GM18867 (cell line): ENCODE measurements at regions not wholly inside any gene's neighbourhood (a gene's known extent, or its start where the extent isn't known, plus 50 kb on each side); places are given as distances from the start of the nearest gene placed in this dataset.
"Not testable (repeated sequence)": the region's sequence is repeated elsewhere in the genome, so short reads cannot be mapped to it uniquely, and the experiment has no call there.

Experiments used
- ATAC-seq: cut with Tn5 transposase; IDR thresholded peaks from one replicate; pipeline ENCODE4 v1.9.1; 2021; ENCODE audit warnings: mild to moderate bottlenecking, moderate library complexity; ENCODE audit not compliant: unreplicated experiment

DNA sequence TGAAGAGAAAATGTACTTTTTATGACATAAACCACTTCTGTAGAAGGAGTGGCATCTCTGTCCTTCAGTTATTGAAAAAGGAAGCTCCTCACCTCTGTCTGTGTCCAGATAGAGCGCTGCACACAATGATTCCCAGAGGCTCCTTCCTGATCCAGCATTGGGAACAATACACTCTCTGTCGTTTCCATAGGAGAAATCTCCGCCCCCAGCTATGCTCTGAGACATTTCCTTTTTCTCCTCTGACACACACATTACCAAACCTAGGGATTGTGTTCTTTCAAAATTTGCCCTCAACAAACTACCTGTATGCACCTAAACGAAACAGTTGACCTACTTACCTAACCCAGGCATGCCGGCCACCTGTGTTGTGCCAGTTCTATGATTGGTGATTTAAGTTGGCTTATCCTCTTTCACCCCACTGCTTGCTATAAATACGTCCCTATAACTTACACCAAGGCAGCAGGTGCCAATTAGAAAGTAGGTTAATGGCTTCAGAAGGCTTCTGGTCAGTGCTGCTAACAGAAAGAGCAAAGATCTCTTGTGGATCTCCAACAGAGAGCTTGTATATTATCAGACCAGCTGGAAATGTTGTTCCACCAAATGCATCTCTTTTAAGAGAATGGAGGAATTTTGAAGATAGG is 140.1 kb upstream of the JCAD start:
- no peak for ATAC-seq

DNA sequence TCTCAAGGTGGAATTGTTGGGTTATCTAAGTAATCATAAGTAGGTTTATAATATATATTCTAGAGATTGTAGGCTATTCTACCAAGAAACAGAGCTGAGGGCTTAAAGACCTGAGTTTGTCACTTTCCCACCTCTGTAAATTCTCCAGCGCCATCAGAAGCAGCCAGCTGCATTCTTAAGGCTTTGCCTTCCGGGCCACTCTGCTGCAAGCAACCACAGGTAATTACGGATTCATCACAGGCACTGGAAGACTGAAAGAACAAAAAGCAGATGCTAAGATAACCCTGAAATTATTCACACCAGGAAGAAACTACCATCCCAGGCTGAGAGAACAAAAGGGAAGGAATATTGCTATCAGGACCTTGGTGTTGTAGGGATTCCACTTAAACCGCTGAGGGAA is 137.8 kb upstream of the JCAD start:
- ATAC-seq = no peak

DNA sequence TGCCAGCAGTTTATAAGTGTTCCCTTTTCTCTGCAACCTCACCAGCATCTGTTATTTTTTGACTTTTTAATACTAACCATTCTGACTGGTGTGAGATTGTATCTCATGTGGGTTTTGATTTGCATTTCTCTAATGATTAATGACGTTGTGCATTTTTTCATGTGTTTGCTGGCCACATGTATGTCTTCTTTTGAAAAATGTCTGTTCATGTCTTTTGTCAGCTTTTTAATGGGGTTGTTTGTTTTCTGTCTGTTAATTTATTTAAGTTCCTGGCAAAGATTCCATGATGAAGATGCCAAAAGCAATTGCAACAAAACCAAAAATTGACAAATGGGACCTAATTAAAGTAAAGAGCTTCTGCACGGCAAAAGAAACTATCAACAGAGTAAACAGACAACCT is 137.2 kb upstream of the JCAD start:
- not testable (repeated sequence) for ATAC-seq

DNA sequence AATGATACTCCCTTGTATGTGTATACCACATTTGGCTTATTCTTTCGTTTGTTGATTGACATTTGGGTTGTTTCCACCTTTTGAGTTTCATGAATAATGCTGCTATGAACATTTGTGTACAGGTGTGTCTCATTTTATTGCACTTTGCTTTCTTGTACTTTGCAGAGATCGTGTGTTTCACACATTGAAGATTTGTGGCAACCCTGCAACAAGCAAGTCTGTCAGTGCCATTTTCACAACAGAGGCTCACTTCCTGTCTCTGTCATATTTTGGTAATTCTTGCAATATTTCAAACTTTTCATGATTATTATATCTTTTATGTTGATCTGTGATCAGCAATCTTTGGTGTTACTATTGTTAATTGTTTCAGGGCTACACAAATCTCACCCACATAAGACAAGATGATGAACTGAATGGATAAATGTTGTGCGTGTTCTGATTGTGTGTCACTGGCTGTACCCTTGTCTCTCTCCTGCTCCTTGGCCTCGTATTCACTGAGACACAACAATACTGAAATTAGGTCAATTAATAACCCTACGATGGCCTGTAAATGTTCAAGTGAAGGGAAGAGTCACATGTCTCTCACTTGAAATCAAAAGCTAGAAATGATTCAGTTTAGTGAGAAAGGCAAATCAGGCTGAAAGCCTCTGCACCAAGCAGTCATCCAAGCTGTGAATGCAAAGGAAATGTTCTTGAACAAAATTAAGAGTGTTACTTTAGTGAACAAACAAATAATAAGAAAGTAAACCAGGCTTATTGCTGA is 133.6 kb upstream of the JCAD start:
- ATAC-seq = peak; percentile 90

DNA sequence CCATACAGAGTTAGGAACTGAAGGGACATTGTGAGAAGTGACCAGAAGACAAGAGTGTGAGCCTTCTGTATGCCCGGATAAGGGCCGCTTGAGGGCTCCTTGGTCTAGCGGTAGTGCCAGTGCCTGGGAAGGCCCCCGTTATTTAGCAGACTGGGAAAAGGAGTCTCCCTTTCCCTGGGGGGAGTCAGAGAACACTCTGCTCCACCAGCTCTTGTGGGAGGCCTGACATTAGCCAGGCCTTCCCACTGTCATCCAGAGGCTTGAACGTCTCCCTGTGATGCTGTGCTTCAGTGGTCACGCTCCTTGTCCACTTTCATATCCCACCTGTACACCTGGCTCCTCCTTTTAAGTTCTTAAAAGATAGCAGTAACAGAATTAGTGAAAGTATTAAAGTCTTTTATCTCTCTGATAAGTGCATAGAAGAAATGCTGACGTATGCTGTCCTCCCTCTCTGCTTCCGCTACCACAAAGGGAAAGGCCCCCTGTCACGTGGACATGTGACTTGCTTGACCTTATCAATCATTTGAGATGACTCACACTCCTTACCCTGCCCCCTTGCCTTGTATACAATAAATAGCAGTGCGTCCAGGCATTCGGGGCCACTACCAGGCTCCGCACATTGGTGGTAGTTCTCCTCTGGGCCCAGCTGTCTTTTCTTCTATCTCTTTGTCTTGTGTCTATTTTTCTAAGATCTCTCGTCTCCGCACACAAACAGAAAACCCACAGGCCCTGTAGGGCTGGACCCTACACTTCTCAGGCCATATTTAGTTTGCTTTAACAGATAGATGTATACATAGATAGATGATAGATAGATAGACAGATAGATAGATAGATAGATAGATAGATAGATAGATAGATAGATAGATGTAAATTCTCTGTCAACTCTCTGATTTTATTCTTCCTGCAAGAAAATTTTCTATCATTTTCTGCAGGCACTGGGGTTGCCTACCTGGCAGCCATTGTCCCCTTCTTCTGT is 131.5 kb upstream of the JCAD start:
- ATAC-seq = no peak

DNA sequence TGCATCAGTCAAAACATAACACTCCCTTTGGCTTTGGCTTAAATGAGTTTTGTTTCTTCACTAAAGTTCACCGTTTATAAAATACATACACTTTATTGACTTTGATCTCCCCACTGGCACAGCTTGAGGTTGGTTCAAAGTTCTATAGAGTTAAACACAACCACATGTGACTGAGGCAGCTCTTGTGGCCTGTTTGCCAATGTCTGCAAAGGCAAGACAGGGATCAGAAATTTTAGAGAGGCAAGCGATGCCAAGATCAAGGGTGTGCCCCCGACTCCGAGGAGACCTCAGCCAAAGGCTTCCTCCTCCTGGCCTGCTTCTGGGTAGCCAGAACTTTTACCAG is 129.8 kb upstream of the JCAD start:
- no peak for ATAC-seq

DNA sequence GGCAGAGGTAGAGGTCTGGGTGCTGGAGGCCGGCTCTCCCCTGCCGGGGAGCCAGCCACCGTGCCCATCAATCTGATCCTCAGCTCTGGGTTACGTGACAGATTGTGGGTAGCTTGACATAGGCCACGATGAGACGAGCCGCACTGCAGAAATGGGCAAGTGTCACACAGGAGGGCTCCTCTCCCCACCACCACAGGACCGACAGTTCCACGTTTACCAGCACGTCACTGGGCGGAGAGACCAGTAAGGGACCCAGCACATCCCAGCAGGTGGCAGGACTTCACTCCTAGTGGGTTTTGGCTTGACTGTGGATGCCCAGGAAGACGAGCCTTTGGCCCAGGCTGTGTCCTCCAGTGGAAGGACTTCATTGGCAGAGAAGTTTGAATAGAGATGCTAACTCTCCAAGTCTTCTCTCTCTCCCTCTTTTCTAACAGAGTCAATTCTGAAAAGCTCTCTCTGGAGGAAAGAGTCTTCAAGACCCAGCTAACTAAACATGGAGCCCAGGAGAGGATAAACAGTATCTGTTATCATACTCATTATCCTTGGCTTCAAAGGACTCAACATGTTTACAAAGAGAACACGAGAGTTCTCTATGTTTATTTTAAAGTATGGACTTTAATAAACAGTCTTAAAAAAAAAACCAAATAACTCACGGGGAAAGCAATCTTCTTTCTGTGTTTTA is 129.3 kb upstream of the JCAD start:
- no peak for ATAC-seq

DNA sequence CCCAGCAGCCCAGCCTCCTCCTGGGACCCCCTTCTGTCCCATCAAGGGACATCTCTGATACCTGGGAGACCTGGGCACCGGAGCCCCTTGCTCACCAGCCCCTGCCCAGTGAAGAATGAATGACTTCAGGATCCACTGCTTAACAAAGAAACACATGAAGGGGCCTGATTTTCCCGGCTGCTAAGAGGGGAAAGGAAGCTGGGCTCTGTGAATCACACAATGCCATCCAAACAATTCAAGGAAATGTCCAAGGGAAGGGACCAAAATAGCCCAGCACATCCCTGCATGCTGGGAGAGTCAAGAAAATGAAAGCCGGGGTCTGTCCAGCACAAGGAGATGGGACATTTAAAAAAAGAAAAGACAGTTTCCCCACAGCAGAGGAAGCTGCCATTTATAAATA is 128.7 kb upstream of the JCAD start:
- no peak for ATAC-seq

DNA sequence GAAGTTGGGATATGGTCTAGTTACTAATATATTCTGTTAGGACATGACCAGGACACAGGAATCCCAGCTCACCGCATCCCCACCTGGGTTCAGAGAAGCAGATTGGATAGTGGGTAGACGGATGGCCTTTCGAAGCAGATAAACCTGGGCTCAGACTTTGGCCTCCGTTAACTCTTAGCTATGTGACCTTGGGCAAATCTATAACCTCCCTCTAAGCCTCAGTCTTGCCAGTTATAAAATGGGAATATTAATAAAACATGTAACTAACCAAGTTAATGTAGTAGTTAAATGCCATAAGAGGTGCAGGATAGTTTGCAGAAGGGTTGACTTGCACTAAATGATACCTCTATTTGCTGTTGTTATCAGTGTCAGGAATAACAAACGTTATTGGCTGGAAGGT is 127.6 kb upstream of the JCAD start:
- no peak for ATAC-seq

DNA sequence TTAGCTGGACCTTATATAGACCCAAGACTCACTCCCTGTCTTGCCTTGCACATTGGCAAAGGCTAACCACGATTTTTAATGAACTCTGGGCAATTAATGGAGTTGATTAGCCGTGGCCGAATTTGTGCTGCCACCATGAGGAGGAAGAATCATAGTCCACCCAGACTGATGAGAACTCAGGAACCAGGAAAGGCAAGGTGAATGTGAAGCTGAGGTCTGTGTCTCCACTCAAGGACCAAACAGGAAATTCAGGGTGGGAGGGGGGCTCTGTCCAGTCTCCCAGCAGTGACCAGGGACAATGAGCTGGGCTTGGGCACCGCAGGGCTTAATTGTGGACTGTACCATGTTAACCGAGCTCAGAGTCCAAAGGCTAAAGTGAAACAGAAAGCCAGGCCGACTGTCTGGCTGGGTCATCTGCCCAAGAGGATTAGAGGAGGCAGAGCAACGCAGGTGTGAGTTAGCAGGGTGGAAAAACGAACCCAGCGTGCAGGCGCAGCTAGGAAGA is 127.0 kb upstream of the JCAD start:
- peak; percentile 85 for ATAC-seq

DNA sequence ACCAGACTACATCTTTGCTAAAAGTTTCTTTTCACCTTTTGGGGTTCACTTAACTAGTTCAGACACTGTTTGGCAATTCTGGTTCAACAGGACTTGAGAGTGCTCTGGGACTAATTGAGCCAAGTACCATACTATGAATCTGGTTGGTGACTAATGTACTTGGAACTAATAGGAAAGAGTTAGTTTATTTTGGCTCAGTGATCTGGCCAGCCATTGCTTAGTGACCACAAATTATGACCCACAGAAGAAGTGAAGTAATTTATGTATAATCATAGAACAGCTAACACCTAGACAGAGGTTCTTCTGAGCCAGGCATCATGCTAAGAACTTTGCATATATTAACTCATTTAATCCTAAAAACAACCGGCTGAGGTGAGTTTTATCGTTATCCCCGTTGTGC is 126.5 kb upstream of the JCAD start:
- ATAC-seq = no peak

DNA sequence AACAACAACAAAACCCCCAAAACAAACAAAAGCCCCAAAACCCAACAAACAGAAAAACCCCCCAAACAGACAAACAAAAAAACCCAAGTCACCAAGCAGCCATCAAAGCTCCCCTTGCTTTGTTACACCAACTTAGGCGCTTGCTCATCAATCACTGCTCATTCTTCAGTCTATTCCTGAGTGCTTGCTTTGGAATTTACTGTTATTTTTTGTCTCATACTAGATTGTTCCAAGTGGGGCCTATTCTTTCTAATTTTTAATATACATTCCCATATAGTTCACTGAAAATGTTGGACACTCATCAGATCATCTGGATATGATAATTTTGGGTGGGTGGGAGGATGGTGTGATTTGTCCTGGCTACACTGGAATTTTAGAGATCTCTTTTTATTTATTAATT is 126.0 kb upstream of the JCAD start:
- no peak for ATAC-seq

DNA sequence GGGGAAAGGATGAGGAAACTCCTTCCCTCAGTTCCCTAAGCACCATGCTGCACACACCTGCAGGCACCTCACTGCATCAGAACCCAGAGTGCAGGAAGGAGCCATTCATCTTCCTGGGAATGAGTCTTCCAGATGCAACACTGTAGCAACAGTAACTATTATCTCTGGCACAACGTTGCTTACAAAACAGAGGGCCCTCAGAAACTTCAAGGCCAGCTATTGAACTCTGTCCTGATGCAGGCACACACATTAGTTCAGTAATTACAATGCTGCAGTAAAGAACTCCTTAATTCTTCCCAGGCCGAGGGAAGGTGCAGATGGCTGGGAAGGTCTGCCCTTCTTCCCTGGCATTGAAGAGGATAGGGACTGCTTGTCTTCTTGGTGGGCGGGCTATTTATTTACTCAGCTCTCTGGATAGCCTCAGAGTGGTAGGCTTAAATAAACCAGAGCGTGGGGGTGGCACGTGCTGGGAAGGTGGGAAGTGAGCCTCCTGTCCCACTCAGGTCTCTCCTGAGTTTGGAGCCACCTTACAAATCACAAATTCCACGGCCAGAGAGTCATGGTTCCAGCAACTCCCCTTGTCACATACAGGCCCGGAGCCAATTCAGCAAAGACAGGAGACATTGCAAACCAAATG is 125.1 kb upstream of the JCAD start:
- no peak for ATAC-seq

DNA sequence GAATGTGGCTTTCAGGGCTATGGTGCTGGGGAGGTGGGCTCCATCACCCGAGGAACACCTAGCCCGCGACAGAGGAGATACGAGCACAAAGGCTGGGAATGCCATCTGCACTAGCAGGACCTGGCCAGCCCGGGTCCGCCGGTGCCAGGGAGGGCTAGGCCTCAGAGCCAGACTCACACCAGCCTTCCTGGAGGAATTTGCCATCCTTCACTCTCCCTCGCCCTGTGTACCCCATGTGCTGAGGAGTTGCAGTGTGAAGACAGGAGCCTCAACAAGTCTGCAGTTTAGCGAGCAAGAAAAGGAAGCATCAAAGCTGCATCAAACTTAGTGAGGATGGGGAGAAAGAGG is 123.6 kb upstream of the JCAD start:
- ATAC-seq = no peak

DNA sequence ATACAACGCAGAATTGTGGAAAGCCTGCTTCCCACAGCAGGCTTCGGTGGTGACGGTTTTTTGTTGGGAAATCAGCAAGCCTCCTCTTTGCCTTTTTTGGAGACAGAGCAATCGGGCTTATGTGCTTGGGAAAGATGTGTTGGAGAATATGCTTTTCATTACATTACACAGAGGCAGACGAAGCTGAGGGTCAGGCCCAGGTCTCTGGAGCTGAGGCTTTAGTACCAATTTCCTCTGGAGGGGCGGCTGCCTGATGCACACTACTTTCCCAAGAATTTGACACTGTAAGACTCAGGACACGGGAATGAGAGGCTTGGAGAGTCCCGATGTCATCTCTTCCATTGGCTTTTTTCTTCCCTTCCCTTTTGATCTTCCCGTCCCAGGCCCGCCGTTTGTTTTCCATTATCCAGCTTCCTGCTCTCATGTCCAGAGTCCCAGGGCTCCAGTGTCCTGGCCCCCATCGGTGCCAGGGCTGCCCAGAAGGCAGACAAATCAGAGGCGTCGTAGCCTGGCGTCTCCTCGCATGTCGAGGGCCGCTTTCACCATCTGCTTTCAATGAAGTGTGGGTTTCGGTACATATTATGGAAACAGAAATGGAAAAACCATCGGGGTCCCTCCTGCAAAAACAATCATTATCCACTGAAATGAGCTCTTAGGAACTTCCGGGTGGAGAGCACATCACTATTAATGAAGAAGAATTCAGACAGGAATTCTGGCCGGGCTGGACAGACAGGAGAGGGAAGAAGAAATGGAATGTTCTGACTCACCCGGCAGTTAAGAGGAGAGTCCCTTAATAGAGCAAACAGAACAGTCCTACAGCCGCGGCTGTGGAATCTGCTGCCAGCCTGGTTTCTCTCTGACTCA is 123.0 kb upstream of the JCAD start:
- no peak for ATAC-seq

DNA sequence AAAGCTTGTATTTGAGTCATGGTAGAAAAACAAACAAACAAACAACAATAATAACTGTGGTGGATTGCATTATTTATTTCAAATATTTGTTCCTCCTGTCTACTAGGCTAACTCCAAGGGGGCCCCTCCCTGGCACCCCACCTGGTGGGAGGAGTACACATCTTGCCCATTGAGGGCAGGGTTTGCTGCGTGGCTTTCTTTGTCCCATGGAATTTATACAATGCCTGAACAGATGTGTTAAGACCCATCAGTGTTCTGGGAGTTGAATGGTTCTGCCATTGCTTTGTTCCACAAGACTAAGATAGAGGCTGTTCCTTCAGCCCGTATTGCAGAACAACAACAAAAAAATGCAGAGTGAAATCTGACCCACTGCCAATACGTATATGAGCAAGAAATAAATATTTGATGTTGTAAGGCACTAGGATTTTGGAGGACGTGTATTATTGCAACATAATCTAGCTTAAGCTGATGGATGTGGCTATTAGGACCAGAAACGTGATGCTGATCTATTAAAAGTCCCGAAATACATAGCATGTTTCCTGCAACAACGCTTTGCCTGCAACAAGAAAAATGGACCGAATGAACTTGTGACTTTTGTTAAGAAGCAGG is 119.1 kb upstream of the JCAD start:
- ATAC-seq = no peak

DNA sequence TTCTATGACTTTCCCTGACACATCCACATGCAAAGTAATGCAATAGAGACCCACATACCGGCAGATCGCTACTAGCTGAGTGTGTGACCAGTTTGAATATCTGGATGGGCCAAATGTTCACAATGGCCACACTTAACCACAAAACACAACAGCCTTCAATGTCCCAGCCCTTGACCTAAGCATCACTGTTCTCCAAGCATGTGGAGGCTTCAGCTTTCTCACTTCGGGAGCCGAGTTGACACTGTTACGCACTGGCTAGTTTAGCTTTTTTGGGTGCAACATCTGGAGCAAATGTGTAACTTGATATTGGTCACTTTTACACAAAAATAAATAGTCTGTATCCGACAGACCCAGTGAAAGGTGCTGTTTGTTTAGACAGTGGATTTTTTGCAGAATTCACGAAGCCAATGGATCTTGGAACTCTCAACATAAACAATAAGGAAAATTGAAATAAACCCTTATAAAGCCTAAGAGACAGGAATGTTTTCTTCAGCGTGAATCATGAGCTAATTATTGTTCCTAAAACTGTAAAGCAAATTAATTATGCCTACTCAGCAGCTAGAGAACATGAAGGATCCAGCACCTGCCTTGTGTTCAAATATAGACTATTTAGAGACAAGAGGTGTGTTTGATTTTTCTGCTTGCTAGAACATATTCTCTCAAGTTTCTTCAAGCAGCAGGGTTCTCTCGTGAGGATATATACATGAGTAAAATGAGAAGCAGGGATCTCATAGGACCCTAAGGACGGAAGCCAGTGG is 117.6 kb upstream of the JCAD start:
- no peak for ATAC-seq

DNA sequence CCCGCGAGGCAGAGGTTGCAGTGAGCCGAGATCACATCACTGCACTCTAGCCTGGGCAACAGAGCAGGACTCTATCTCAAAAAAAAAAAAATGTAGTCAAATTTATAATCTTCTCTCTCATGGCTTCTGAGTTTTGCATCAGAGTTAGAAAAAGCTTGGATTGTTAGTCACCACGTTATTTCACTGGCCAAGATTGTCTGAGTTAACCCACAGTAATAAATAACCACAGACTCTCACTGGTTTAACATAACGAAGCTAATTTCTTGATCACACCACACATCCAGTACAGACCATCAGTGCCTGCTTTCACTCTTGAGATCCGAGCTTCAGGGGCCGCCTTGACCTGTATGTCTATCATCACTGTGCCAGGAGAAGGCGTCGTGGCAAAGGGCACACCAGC is 116.8 kb upstream of the JCAD start:
- ATAC-seq = no peak

DNA sequence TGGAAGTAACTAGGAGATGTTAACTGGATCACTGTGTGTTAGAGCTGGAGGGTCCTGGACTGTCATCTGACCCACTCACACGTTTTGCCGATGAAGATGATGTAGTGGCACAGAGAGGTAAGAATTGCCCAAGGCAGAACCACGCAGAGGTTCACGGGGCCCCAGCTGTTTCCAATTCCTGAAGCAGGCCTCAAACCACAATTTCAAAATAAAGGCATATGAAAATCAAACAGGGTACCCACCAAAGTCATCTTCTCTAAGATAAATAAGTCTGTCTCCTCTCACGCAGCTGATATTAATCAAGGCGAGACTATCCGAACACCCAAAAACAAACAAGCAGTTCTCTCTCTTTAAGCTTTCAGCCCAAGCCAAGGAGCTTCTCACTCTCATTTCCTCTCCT is 113.3 kb upstream of the JCAD start:
- no peak for ATAC-seq
